IMR-90 (cell line): ENCODE measurements at regions not wholly inside any gene's neighbourhood (a gene's known extent, or its start where the extent isn't known, plus 50 kb on each side); places are given as distances from the start of the nearest gene placed in this dataset.
A peak's percentile ranks its signal among the peaks of the same experiment; 100 is the strongest.

Experiments used
- ATAC-seq: fragments of 200-7000 bp; cut with Tn5 transposase; 2 replicates; pipeline ENCODE4 v1.9.1; 2020; ENCODE audit warnings: low read depth, mild to moderate bottlenecking, moderate library complexity
- BruUV-seq: library from RNA; stranded (reverse); fragments of 400-500 nt; replicated peaks from 2 replicates; lab custom pipeline; 2021; lab: Mats Ljungman, UMichigan
- CTCF ChIA-PET: fragments of 300-600 bp; formaldehyde crosslinking; extraction: SDS; loops from one replicate; lab custom pipeline; 2021; ENCODE audit warnings: antibody characterized with exemption; lab: Yijun Ruan, JAX
- POLR2A ChIA-PET: fragments of 300-600 bp; sonication (Branson Sonifier 250); formaldehyde crosslinking; loops from one replicate; lab custom pipeline; 2022; ENCODE audit warnings: antibody characterized with exemption; ENCODE audit not compliant: unreplicated experiment; lab: Charles Lee
- DNase-seq: peaks from one replicate; pipeline ENCODE4 v3.0.0; 2013
- H2AFZ ChIP-seq: replicated peaks from 2 replicates; pipeline ENCODE3; 2013; ENCODE audit warnings: low read length, mild to moderate bottlenecking; ENCODE audit not compliant: poor library complexity
- H2AK5ac ChIP-seq: 2 replicates; pipeline ENCODE4 v1.6.1; 2013; ENCODE audit warnings: low read depth, low read length, inconsistent platforms
- H2AK9ac ChIP-seq: replicated peaks from 2 replicates; pipeline ENCODE3; 2013; ENCODE audit warnings: mild to moderate bottlenecking, low read depth, low read length, moderate library complexity; ENCODE audit not compliant: poor library complexity
- H2BK120ac ChIP-seq: 2 replicates; pipeline ENCODE4 v1.6.1; 2013; ENCODE audit warnings: low read depth, low read length, inconsistent platforms
- H2BK15ac ChIP-seq: 3 replicates; pipeline ENCODE4 v1.6.1; 2013; ENCODE audit warnings: low read depth, low read length, inconsistent platforms
- H2BK20ac ChIP-seq: 2 replicates; pipeline ENCODE4 v1.6.1; 2013; ENCODE audit warnings: low read depth, mild to moderate bottlenecking, inconsistent platforms, low read length, moderate library complexity
- H2BK5ac ChIP-seq: 2 replicates; pipeline ENCODE4 v1.6.1; 2013; ENCODE audit warnings: mild to moderate bottlenecking, low read depth, low read length, inconsistent platforms; ENCODE audit not compliant: poor library complexity, severe bottlenecking
- H3K14ac ChIP-seq: replicated peaks from 2 replicates; pipeline ENCODE4 v1.6.1; 2013; ENCODE audit warnings: low read depth, low read length, inconsistent platforms
- H3K18ac ChIP-seq: 2 replicates; pipeline ENCODE4 v1.6.1; 2013; ENCODE audit warnings: low read depth, low read length, control low read depth
- H3K23ac ChIP-seq: 2 replicates; pipeline ENCODE4 v1.6.1; 2013; ENCODE audit warnings: low read depth, low read length, inconsistent platforms
- H3K27ac ChIP-seq: 2 replicates; pipeline ENCODE4 v1.5.1; 2013; ENCODE audit warnings: mild to moderate bottlenecking, control low read depth, low read length; ENCODE audit not compliant: insufficient read depth
- H3K27me3 ChIP-seq: 2 replicates; pipeline ENCODE4 v1.6.1; 2013; ENCODE audit warnings: low read length; ENCODE audit not compliant: control insufficient read depth, insufficient read depth
- H3K36me3 ChIP-seq: 2 replicates; pipeline ENCODE4 v1.6.1; 2013; ENCODE audit warnings: low read length, mixed read lengths; ENCODE audit not compliant: control insufficient read depth, insufficient read depth
- H3K4ac ChIP-seq: 2 replicates; pipeline ENCODE4 v1.6.1; 2013; ENCODE audit warnings: low read depth, low read length, inconsistent platforms
- H3K4me1 ChIP-seq: 2 replicates; pipeline ENCODE4 v1.6.1; 2013; ENCODE audit warnings: low read length, mixed read lengths; ENCODE audit not compliant: control insufficient read depth, insufficient read depth
- H3K4me2 ChIP-seq: 2 replicates; pipeline ENCODE4 v1.6.1; 2013; ENCODE audit warnings: low read depth, mild to moderate bottlenecking, control low read depth, low read length, moderate library complexity
- H3K4me3 ChIP-seq: 2 replicates; pipeline ENCODE4 v1.5.1; 2013; ENCODE audit warnings: low read depth, mild to moderate bottlenecking, control low read depth, low read length, moderate library complexity; ENCODE audit not compliant: insufficient read depth
- H3K56ac ChIP-seq: 2 replicates; pipeline ENCODE4 v1.6.1; 2013; ENCODE audit warnings: low read length, inconsistent platforms; ENCODE audit not compliant: insufficient read depth; ENCODE audit errors: extremely low read depth
- H3K79me1 ChIP-seq, 2 experiments: 2 replicates each; pipeline ENCODE4 v1.6.1; 2013; ENCODE audit warnings: low read length in 2 of 2, inconsistent platforms in 1 of 2, low read depth in 1 of 2
- H3K9ac ChIP-seq: 2 replicates; pipeline ENCODE4 v1.6.1; 2013; ENCODE audit warnings: low read depth, low read length, control low read depth
- H3K9me1 ChIP-seq: 2 replicates; pipeline ENCODE4 v1.6.1; 2013; ENCODE audit warnings: low read length, inconsistent platforms; ENCODE audit not compliant: insufficient read depth
- H3K9me3 ChIP-seq: 2 replicates; pipeline ENCODE4 v1.6.1; 2013; ENCODE audit warnings: low read length; ENCODE audit not compliant: control insufficient read depth, insufficient read depth
- H4K20me1 ChIP-seq: 2 replicates; pipeline ENCODE4 v1.6.1; 2013; ENCODE audit warnings: low read length, inconsistent platforms; ENCODE audit not compliant: insufficient read depth
- H4K5ac ChIP-seq: 2 replicates; pipeline ENCODE4 v1.6.1; 2013; ENCODE audit warnings: mild to moderate bottlenecking, low read depth, low read length, control low read depth
- H4K8ac ChIP-seq, 2 experiments: 2 replicates each; pipeline ENCODE4 v1.6.1; 2013; ENCODE audit warnings: low read depth in 2 of 2, low read length in 2 of 2, control low read depth in 1 of 2, inconsistent platforms in 1 of 2
- H4K91ac ChIP-seq: 2 replicates; pipeline ENCODE4 v1.6.1; 2013; ENCODE audit warnings: low read depth, low read length, inconsistent platforms; ENCODE audit not compliant: insufficient read depth
- CHD1 ChIP-seq: IDR thresholded peaks from 2 replicates; pipeline ENCODE4 v1.6.1; 2012; ENCODE audit warnings: low read depth, low read length, improper control_type of control experiment
- ELK1 ChIP-seq: fragments of 150-350 bp; IDR thresholded peaks from 2 replicates; pipeline ENCODE4 v1.6.1; 2016; ENCODE audit warnings: low read depth, mild to moderate bottlenecking, low read length, moderate library complexity, borderline replicate concordance
- FOS ChIP-seq: fragments of 150-350 bp; IDR thresholded peaks from 2 replicates; pipeline ENCODE4 v1.6.1; 2016; ENCODE audit warnings: low read depth, low read length
- MAFK ChIP-seq: IDR thresholded peaks from 2 replicates; pipeline ENCODE4 v1.6.1; 2012; ENCODE audit warnings: low read depth, low read length, improper control_type of control experiment
- MAZ ChIP-seq: IDR thresholded peaks from 2 replicates; pipeline ENCODE4 v1.6.1; 2012; ENCODE audit warnings: low read depth, mild to moderate bottlenecking, low read length, improper control_type of control experiment, moderate library complexity, borderline replicate concordance
- NFE2L2 ChIP-seq: fragments of 150-350 bp; IDR thresholded peaks from 2 replicates; pipeline ENCODE4 v1.6.1; 2016; ENCODE audit warnings: low read depth, mild to moderate bottlenecking, low read length
- POLR2A ChIP-seq: IDR thresholded peaks from 2 replicates; pipeline ENCODE4 v1.6.1; 2012; ENCODE audit warnings: mild to moderate bottlenecking, low read depth, low read length
- RAD21 ChIP-seq: IDR thresholded peaks from 2 replicates; pipeline ENCODE4 v1.6.1; 2012; ENCODE audit warnings: low read length, improper control_type of control experiment
- RFX5 ChIP-seq: IDR thresholded peaks from 2 replicates; pipeline ENCODE4 v1.8.0; 2012; ENCODE audit warnings: low read depth, mild to moderate bottlenecking, low read length, moderate library complexity
- SMC3 ChIP-seq: fragments of 150-350 bp; IDR thresholded peaks from 2 replicates; pipeline ENCODE4 v1.6.1; 2016; ENCODE audit warnings: low read depth, mild to moderate bottlenecking, antibody characterized with exemption, low read length, moderate library complexity
- WGBS, 2 experiments: methylation state at CpG; one replicate each; pipeline versions ENCODE4 v1.1.5 to v1.1.7; 2013; ENCODE audit warnings: missing lambda C conversion rate in 2 of 2; ENCODE audit not compliant: insufficient read length in 1 of 2; ENCODE audit errors: extremely low coverage in 2 of 2; 5-methylcytosine and 5-hydroxymethylcytosine counted together
- dilution Hi-C: fragments of 300-500 bp; cut with HindIII; formaldehyde crosslinking; loops from one replicate; pipeline ENCODE4 v1.14.3; 2018; ENCODE audit warnings: low sequenced_read_pairs; ENCODE audit not compliant: unreplicated experiment
- in situ Hi-C: fragments of 300-500 bp; cut with MboI; formaldehyde crosslinking; loops from 3 replicates; pipeline ENCODE4 v1.14.3; 2019; ENCODE audit warnings: low sequenced_read_pairs, inconsistent platforms, mixed read lengths
- intact Hi-C: fragments of 100-400 bp; cut with micrococcal nuclease; formaldehyde crosslinking; loops from 2 replicates; pipeline ENCODE4 v1.10.0; 2022
- TF ChIP-seq, protein P1 (sequence below): fragments of 150-350 bp; IDR thresholded peaks from 2 replicates; pipeline ENCODE4 v1.6.1; 2017; ENCODE audit warnings: mild to moderate bottlenecking, antibody characterized with exemption, low read length, low read depth
- TF ChIP-seq, protein P2 (sequence below): conservative IDR thresholded peaks from 2 replicates; pipeline ENCODE4 v1.5.1; 2012; ENCODE audit warnings: mild to moderate bottlenecking, low read depth, low read length, improper control_type of control experiment

DNA sequence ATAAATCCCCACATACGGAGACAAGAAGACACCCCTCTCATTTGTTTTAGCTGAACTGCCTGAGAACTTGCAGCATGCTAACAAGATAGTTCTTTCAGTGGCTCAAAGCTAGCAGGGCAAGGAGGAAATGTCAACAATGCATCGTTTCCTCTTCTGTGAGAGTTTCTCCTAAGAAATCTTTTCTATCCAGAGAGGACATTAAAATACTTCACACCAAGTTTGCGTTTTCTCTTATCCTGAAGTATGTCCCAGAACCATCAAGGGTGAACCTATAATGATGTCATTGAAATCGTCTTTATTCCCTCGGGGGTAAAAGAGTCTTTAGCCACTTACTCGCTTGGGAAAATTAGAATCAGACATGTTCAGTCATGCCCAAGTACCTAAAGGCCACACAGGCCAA, 541.7 kb upstream of the MDFIC2 start:
- CTCF ChIA-PET = no interaction called here

More for the DNA sequence above, 541.7 kb upstream of the MDFIC2 start:
- Histone ChIP-seq H3K27ac (no peak overlapping the region), H2BK5ac (peak overlapping the region; percentile 69), H2BK120ac (peak overlapping the region; percentile 90), H2BK15ac (peak overlapping the region; percentile 90), H4K8ac (peak overlapping the region; percentile 63 to 82; a peak in 3 of 4 replicates), H2BK20ac (peak overlapping the region; percentile 89), H4K5ac (peak overlapping the region; percentile 90; the same call in 1 of the 2 replicates), H2AK5ac (peak overlapping the region; percentile 54; the same call in 1 of the 2 replicates), H3K18ac (peak overlapping the region; percentile 97; the same call in 1 of the 2 replicates), H2AK9ac (no peak overlapping the region), H3K36me3 (no peaks in the 10 kb centered on the region), H2AFZ (peak overlapping the region; percentile 33), H3K56ac (0 out of 2 replicates have a peak overlapping the region, but pooled peaks have one; percentile 3), H4K91ac (peak overlapping the region; percentile 67), H3K9me1 (peaks cover 14% of the 10 kb centered on the region), H3K9ac (no peak overlapping the region), H3K79me1 (no peaks in the 10 kb centered on the region; a peak in 1 of 4 replicates), H3K4me2 (no peak overlapping the region), H3K9me3 (no peaks in the 10 kb centered on the region), H3K4me1 (peaks cover 33% of the 10 kb centered on the region), H3K4me3 (no peak overlapping the region), H3K23ac (peak overlapping the region; percentile 86; the same call in 1 of the 2 replicates), H4K20me1 (no peaks in the 10 kb centered on the region), H3K27me3 (no peaks in the 10 kb centered on the region), H3K4ac (peak overlapping the region; percentile 65), H3K14ac (peak overlapping the region; percentile 81)
- ATAC-seq = no peak
- in situ Hi-C loops = no loop called here
- no peak for DNase-seq
- TF ChIP-seq MAZ (no peak), POLR2A (no peak), RFX5 (no peak), RAD21 (no peak), MAFK (no peak), CHD1 (no peak), NFE2L2 (no peak), SMC3 (no peak), ELK1 (no peak), FOS (no peak)
- TF ChIP-seq, protein P1, sequence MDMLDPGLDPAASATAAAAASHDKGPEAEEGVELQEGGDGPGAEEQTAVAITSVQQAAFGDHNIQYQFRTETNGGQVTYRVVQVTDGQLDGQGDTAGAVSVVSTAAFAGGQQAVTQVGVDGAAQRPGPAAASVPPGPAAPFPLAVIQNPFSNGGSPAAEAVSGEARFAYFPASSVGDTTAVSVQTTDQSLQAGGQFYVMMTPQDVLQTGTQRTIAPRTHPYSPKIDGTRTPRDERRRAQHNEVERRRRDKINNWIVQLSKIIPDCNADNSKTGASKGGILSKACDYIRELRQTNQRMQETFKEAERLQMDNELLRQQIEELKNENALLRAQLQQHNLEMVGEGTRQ = no peak
- TF ChIP-seq, protein P2, sequence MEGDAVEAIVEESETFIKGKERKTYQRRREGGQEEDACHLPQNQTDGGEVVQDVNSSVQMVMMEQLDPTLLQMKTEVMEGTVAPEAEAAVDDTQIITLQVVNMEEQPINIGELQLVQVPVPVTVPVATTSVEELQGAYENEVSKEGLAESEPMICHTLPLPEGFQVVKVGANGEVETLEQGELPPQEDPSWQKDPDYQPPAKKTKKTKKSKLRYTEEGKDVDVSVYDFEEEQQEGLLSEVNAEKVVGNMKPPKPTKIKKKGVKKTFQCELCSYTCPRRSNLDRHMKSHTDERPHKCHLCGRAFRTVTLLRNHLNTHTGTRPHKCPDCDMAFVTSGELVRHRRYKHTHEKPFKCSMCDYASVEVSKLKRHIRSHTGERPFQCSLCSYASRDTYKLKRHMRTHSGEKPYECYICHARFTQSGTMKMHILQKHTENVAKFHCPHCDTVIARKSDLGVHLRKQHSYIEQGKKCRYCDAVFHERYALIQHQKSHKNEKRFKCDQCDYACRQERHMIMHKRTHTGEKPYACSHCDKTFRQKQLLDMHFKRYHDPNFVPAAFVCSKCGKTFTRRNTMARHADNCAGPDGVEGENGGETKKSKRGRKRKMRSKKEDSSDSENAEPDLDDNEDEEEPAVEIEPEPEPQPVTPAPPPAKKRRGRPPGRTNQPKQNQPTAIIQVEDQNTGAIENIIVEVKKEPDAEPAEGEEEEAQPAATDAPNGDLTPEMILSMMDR = no peak
- dilution Hi-C loops = no loop called here
- no TSS peak for BruUV-seq
- intact Hi-C loops = no loop called here
- POLR2A ChIA-PET = no interaction called here
- WGBS, 2 experiments = no CpG with 5 or more reads among the region's 6 CpGs
